Panc1 (cell line): ENCODE measurements at regions not wholly inside any gene's neighbourhood (a gene's known extent, or its start where the extent isn't known, plus 50 kb on each side); places are given as distances from the start of the nearest gene placed in this dataset.

Experiments used
- TCF7L2 ChIP-seq: IDR thresholded peaks from 2 replicates; pipeline ENCODE4 v1.6.1; 2011; ENCODE audit warnings: mild to moderate bottlenecking, low read depth, low read length, inconsistent platforms
- TF ChIP-seq, protein P1 (sequence below): fragments of 450-650 bp; IDR thresholded peaks from 2 replicates; pipeline ENCODE4 v1.5.1; 2017; ENCODE audit warnings: mild to moderate bottlenecking

DNA sequence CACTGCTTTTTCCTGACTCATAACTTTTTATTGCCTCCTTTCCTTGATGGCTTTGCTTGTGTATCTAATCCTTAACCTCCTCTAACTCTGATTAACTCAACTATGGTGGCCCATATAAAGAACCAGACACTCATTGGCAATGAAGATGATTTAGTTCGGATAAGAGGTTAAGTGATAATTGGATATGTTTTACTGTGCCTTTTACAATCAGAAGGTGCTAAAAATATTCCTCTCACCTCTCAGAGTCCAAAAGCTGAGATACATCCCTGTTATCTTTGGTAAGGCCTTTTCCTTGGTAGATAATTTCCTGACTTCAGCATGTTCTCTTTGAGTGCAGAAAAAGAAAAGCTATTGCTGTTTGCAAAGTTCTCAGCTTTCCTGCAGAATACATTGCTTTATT is 367.7 kb downstream of the SLC16A7 start:
- TF ChIP-seq, protein P1, sequence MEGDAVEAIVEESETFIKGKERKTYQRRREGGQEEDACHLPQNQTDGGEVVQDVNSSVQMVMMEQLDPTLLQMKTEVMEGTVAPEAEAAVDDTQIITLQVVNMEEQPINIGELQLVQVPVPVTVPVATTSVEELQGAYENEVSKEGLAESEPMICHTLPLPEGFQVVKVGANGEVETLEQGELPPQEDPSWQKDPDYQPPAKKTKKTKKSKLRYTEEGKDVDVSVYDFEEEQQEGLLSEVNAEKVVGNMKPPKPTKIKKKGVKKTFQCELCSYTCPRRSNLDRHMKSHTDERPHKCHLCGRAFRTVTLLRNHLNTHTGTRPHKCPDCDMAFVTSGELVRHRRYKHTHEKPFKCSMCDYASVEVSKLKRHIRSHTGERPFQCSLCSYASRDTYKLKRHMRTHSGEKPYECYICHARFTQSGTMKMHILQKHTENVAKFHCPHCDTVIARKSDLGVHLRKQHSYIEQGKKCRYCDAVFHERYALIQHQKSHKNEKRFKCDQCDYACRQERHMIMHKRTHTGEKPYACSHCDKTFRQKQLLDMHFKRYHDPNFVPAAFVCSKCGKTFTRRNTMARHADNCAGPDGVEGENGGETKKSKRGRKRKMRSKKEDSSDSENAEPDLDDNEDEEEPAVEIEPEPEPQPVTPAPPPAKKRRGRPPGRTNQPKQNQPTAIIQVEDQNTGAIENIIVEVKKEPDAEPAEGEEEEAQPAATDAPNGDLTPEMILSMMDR, result no peak
- no peak for TF ChIP-seq TCF7L2
